IMR-90 (cell line): ENCODE measurements at regions not wholly inside any gene's neighbourhood (a gene's known extent, or its start where the extent isn't known, plus 50 kb on each side); places are given as distances from the start of the nearest gene placed in this dataset.

Experiments
- ATAC-seq: fragments of 200-7000 bp; cut with Tn5 transposase; 2 replicates; pipeline ENCODE4 v1.9.1; 2020; ENCODE audit warnings: low read depth, mild to moderate bottlenecking, moderate library complexity
- BruUV-seq: library from RNA; stranded (reverse); fragments of 400-500 nt; replicated peaks from 2 replicates; lab custom pipeline; 2021; lab: Mats Ljungman, UMichigan
- CTCF ChIA-PET: fragments of 300-600 bp; formaldehyde crosslinking; extraction: SDS; loops from one replicate; lab custom pipeline; 2021; ENCODE audit warnings: antibody characterized with exemption; lab: Yijun Ruan, JAX
- POLR2A ChIA-PET: fragments of 300-600 bp; sonication (Branson Sonifier 250); formaldehyde crosslinking; loops from one replicate; lab custom pipeline; 2022; ENCODE audit warnings: antibody characterized with exemption; ENCODE audit not compliant: unreplicated experiment; lab: Charles Lee
- DNase-seq: peaks from one replicate; pipeline ENCODE4 v3.0.0; 2013
- H2AFZ ChIP-seq: replicated peaks from 2 replicates; pipeline ENCODE3; 2013; ENCODE audit warnings: low read length, mild to moderate bottlenecking; ENCODE audit not compliant: poor library complexity
- H2AK5ac ChIP-seq: 2 replicates; pipeline ENCODE4 v1.6.1; 2013; ENCODE audit warnings: low read depth, low read length, inconsistent platforms
- H2AK9ac ChIP-seq: replicated peaks from 2 replicates; pipeline ENCODE3; 2013; ENCODE audit warnings: mild to moderate bottlenecking, low read depth, low read length, moderate library complexity; ENCODE audit not compliant: poor library complexity
- H2BK120ac ChIP-seq: 2 replicates; pipeline ENCODE4 v1.6.1; 2013; ENCODE audit warnings: low read depth, low read length, inconsistent platforms
- H2BK15ac ChIP-seq: 3 replicates; pipeline ENCODE4 v1.6.1; 2013; ENCODE audit warnings: low read depth, low read length, inconsistent platforms
- H2BK20ac ChIP-seq: 2 replicates; pipeline ENCODE4 v1.6.1; 2013; ENCODE audit warnings: low read depth, mild to moderate bottlenecking, inconsistent platforms, low read length, moderate library complexity
- H2BK5ac ChIP-seq: 2 replicates; pipeline ENCODE4 v1.6.1; 2013; ENCODE audit warnings: mild to moderate bottlenecking, low read depth, low read length, inconsistent platforms; ENCODE audit not compliant: poor library complexity, severe bottlenecking
- H3K14ac ChIP-seq: replicated peaks from 2 replicates; pipeline ENCODE4 v1.6.1; 2013; ENCODE audit warnings: low read depth, low read length, inconsistent platforms
- H3K18ac ChIP-seq: 2 replicates; pipeline ENCODE4 v1.6.1; 2013; ENCODE audit warnings: low read depth, low read length, control low read depth
- H3K23ac ChIP-seq: 2 replicates; pipeline ENCODE4 v1.6.1; 2013; ENCODE audit warnings: low read depth, low read length, inconsistent platforms
- H3K27ac ChIP-seq: 2 replicates; pipeline ENCODE4 v1.5.1; 2013; ENCODE audit warnings: mild to moderate bottlenecking, control low read depth, low read length; ENCODE audit not compliant: insufficient read depth
- H3K27me3 ChIP-seq: 2 replicates; pipeline ENCODE4 v1.6.1; 2013; ENCODE audit warnings: low read length; ENCODE audit not compliant: control insufficient read depth, insufficient read depth
- H3K36me3 ChIP-seq: 2 replicates; pipeline ENCODE4 v1.6.1; 2013; ENCODE audit warnings: low read length, mixed read lengths; ENCODE audit not compliant: control insufficient read depth, insufficient read depth
- H3K4ac ChIP-seq: 2 replicates; pipeline ENCODE4 v1.6.1; 2013; ENCODE audit warnings: low read depth, low read length, inconsistent platforms
- H3K4me1 ChIP-seq: 2 replicates; pipeline ENCODE4 v1.6.1; 2013; ENCODE audit warnings: low read length, mixed read lengths; ENCODE audit not compliant: control insufficient read depth, insufficient read depth
- H3K4me2 ChIP-seq: 2 replicates; pipeline ENCODE4 v1.6.1; 2013; ENCODE audit warnings: low read depth, mild to moderate bottlenecking, control low read depth, low read length, moderate library complexity
- H3K4me3 ChIP-seq: 2 replicates; pipeline ENCODE4 v1.5.1; 2013; ENCODE audit warnings: low read depth, mild to moderate bottlenecking, control low read depth, low read length, moderate library complexity; ENCODE audit not compliant: insufficient read depth
- H3K56ac ChIP-seq: 2 replicates; pipeline ENCODE4 v1.6.1; 2013; ENCODE audit warnings: low read length, inconsistent platforms; ENCODE audit not compliant: insufficient read depth; ENCODE audit errors: extremely low read depth
- H3K79me1 ChIP-seq, 2 experiments: 2 replicates each; pipeline ENCODE4 v1.6.1; 2013; ENCODE audit warnings: low read length in 2 of 2, inconsistent platforms in 1 of 2, low read depth in 1 of 2
- H3K9ac ChIP-seq: 2 replicates; pipeline ENCODE4 v1.6.1; 2013; ENCODE audit warnings: low read depth, low read length, control low read depth
- H3K9me1 ChIP-seq: 2 replicates; pipeline ENCODE4 v1.6.1; 2013; ENCODE audit warnings: low read length, inconsistent platforms; ENCODE audit not compliant: insufficient read depth
- H3K9me3 ChIP-seq: 2 replicates; pipeline ENCODE4 v1.6.1; 2013; ENCODE audit warnings: low read length; ENCODE audit not compliant: control insufficient read depth, insufficient read depth
- H4K20me1 ChIP-seq: 2 replicates; pipeline ENCODE4 v1.6.1; 2013; ENCODE audit warnings: low read length, inconsistent platforms; ENCODE audit not compliant: insufficient read depth
- H4K5ac ChIP-seq: 2 replicates; pipeline ENCODE4 v1.6.1; 2013; ENCODE audit warnings: mild to moderate bottlenecking, low read depth, low read length, control low read depth
- H4K8ac ChIP-seq, 2 experiments: 2 replicates each; pipeline ENCODE4 v1.6.1; 2013; ENCODE audit warnings: low read depth in 2 of 2, low read length in 2 of 2, control low read depth in 1 of 2, inconsistent platforms in 1 of 2
- H4K91ac ChIP-seq: 2 replicates; pipeline ENCODE4 v1.6.1; 2013; ENCODE audit warnings: low read depth, low read length, inconsistent platforms; ENCODE audit not compliant: insufficient read depth
- BHLHE40 ChIP-seq: fragments of 150-350 bp; IDR thresholded peaks from 2 replicates; pipeline ENCODE4 v1.6.1; 2016; ENCODE audit warnings: mild to moderate bottlenecking, low read depth, low read length
- CEBPB ChIP-seq: IDR thresholded peaks from 2 replicates; pipeline ENCODE4 v1.6.1; 2012; ENCODE audit warnings: low read depth, low read length, improper control_type of control experiment
- CHD1 ChIP-seq: IDR thresholded peaks from 2 replicates; pipeline ENCODE4 v1.6.1; 2012; ENCODE audit warnings: low read depth, low read length, improper control_type of control experiment
- FOS ChIP-seq: fragments of 150-350 bp; IDR thresholded peaks from 2 replicates; pipeline ENCODE4 v1.6.1; 2016; ENCODE audit warnings: low read depth, low read length
- MAFK ChIP-seq: IDR thresholded peaks from 2 replicates; pipeline ENCODE4 v1.6.1; 2012; ENCODE audit warnings: low read depth, low read length, improper control_type of control experiment
- MAZ ChIP-seq: IDR thresholded peaks from 2 replicates; pipeline ENCODE4 v1.6.1; 2012; ENCODE audit warnings: low read depth, mild to moderate bottlenecking, low read length, improper control_type of control experiment, moderate library complexity, borderline replicate concordance
- MXI1 ChIP-seq: IDR thresholded peaks from 2 replicates; pipeline ENCODE4 v1.6.1; 2012; ENCODE audit warnings: low read depth, mild to moderate bottlenecking, low read length, moderate library complexity, borderline replicate concordance
- NFE2L2 ChIP-seq: fragments of 150-350 bp; IDR thresholded peaks from 2 replicates; pipeline ENCODE4 v1.6.1; 2016; ENCODE audit warnings: low read depth, mild to moderate bottlenecking, low read length
- RAD21 ChIP-seq: IDR thresholded peaks from 2 replicates; pipeline ENCODE4 v1.6.1; 2012; ENCODE audit warnings: low read length, improper control_type of control experiment
- RCOR1 ChIP-seq: IDR thresholded peaks from 2 replicates; pipeline ENCODE4 v1.6.1; 2012; ENCODE audit warnings: mild to moderate bottlenecking, low read length, improper control_type of control experiment; ENCODE audit not compliant: insufficient replicate concordance
- RFX5 ChIP-seq: IDR thresholded peaks from 2 replicates; pipeline ENCODE4 v1.8.0; 2012; ENCODE audit warnings: low read depth, mild to moderate bottlenecking, low read length, moderate library complexity
- SMC3 ChIP-seq: fragments of 150-350 bp; IDR thresholded peaks from 2 replicates; pipeline ENCODE4 v1.6.1; 2016; ENCODE audit warnings: low read depth, mild to moderate bottlenecking, antibody characterized with exemption, low read length, moderate library complexity
- dilution Hi-C: fragments of 300-500 bp; cut with HindIII; formaldehyde crosslinking; loops from one replicate; pipeline ENCODE4 v1.14.3; 2018; ENCODE audit warnings: low sequenced_read_pairs; ENCODE audit not compliant: unreplicated experiment
- in situ Hi-C: fragments of 300-500 bp; cut with MboI; formaldehyde crosslinking; loops from 3 replicates; pipeline ENCODE4 v1.14.3; 2019; ENCODE audit warnings: low sequenced_read_pairs, inconsistent platforms, mixed read lengths
- intact Hi-C: fragments of 100-400 bp; cut with micrococcal nuclease; formaldehyde crosslinking; loops from 2 replicates; pipeline ENCODE4 v1.10.0; 2022
- TF ChIP-seq, protein P1 (sequence below): conservative IDR thresholded peaks from 2 replicates; pipeline ENCODE4 v1.5.1; 2012; ENCODE audit warnings: mild to moderate bottlenecking, low read depth, low read length, improper control_type of control experiment
- TF ChIP-seq, protein P2 (sequence below): fragments of 150-350 bp; IDR thresholded peaks from 2 replicates; pipeline ENCODE4 v1.6.1; 2017; ENCODE audit warnings: mild to moderate bottlenecking, antibody characterized with exemption, low read length, low read depth

DNA sequence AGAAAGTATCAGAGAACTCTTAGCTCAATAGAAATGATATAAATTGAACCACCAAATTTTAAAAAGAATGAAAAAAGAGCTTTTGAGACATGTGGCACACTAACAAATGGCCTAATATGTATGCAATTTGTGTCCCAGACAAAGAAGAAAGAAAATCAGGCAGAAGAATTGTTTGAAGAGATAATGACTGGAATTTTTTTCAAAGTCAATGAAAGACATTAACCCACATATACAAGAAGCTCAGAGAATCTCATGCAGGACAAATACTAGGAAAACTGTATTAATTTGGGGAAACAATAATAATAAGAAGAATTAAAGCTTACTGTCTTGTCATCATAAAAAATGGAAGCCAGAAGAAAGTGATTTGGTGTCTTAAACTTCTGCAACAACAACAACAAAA, 304.1 kb upstream of the RND3 start:
- no TSS peak for BruUV-seq
- no peak overlapping the region for H2AK9ac ChIP-seq
- no peak overlapping the region for H3K4me3 ChIP-seq
- peaks cover 6% of the 10 kb centered on the region for H3K9me3 ChIP-seq
- H3K4ac ChIP-seq = no peak overlapping the region
- H3K14ac ChIP-seq = no peak overlapping the region
- no peak overlapping the region for H3K23ac ChIP-seq
- no peak overlapping the region for H3K9ac ChIP-seq
- H2AFZ ChIP-seq = no peak overlapping the region
- H3K56ac ChIP-seq = no peak overlapping the region
- intact Hi-C loops (no loop called here), dilution Hi-C loops (no loop called here), in situ Hi-C loops (no loop called here)
- no peak overlapping the region for H3K18ac ChIP-seq
- no peaks in the 10 kb centered on the region for H3K79me1 ChIP-seq
- H4K20me1 ChIP-seq = no peaks in the 10 kb centered on the region
- no peak overlapping the region for H4K8ac ChIP-seq
- H2BK5ac ChIP-seq = no peak overlapping the region
- H3K4me2 ChIP-seq = no peak overlapping the region
- no peaks in the 10 kb centered on the region for H3K9me1 ChIP-seq
- H3K27ac ChIP-seq = no peak overlapping the region
- H2BK20ac ChIP-seq = no peak overlapping the region
- no peak overlapping the region for H2AK5ac ChIP-seq
- no peaks in the 10 kb centered on the region for H3K36me3 ChIP-seq
- no peak for DNase-seq
- ATAC-seq = no peak
- no peak overlapping the region for H4K91ac ChIP-seq
- no peak overlapping the region for H4K5ac ChIP-seq
- ChIA-PET POLR2A (no interaction called here), CTCF (no interaction called here)
- no peak for TF ChIP-seq CHD1
- no peak for TF ChIP-seq BHLHE40
- no peak for TF ChIP-seq MXI1
- TF ChIP-seq NFE2L2 = no peak
- TF ChIP-seq, protein P1, sequence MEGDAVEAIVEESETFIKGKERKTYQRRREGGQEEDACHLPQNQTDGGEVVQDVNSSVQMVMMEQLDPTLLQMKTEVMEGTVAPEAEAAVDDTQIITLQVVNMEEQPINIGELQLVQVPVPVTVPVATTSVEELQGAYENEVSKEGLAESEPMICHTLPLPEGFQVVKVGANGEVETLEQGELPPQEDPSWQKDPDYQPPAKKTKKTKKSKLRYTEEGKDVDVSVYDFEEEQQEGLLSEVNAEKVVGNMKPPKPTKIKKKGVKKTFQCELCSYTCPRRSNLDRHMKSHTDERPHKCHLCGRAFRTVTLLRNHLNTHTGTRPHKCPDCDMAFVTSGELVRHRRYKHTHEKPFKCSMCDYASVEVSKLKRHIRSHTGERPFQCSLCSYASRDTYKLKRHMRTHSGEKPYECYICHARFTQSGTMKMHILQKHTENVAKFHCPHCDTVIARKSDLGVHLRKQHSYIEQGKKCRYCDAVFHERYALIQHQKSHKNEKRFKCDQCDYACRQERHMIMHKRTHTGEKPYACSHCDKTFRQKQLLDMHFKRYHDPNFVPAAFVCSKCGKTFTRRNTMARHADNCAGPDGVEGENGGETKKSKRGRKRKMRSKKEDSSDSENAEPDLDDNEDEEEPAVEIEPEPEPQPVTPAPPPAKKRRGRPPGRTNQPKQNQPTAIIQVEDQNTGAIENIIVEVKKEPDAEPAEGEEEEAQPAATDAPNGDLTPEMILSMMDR = no peak
- no peak for TF ChIP-seq CEBPB
- TF ChIP-seq MAFK = no peak
- TF ChIP-seq RAD21 = no peak
- TF ChIP-seq RCOR1 = no peak
- TF ChIP-seq SMC3 = no peak
- TF ChIP-seq RFX5 = no peak
- TF ChIP-seq FOS = no peak
- TF ChIP-seq, protein P2, sequence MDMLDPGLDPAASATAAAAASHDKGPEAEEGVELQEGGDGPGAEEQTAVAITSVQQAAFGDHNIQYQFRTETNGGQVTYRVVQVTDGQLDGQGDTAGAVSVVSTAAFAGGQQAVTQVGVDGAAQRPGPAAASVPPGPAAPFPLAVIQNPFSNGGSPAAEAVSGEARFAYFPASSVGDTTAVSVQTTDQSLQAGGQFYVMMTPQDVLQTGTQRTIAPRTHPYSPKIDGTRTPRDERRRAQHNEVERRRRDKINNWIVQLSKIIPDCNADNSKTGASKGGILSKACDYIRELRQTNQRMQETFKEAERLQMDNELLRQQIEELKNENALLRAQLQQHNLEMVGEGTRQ = no peak
- TF ChIP-seq MAZ = no peak
- H2BK15ac ChIP-seq = no peak overlapping the region
- peaks cover 3% of the 10 kb centered on the region; the same call in 1 of the 2 replicates for H3K4me1 ChIP-seq
- no peaks in the 10 kb centered on the region for H3K27me3 ChIP-seq
- H2BK120ac ChIP-seq = no peak overlapping the region
